ENCODE measurements at regions not wholly inside any gene's neighbourhood (a gene's known extent, or its start where the extent isn't known, plus 50 kb on each side); places are given as distances from the start of the nearest gene placed in this dataset.

DNA sequence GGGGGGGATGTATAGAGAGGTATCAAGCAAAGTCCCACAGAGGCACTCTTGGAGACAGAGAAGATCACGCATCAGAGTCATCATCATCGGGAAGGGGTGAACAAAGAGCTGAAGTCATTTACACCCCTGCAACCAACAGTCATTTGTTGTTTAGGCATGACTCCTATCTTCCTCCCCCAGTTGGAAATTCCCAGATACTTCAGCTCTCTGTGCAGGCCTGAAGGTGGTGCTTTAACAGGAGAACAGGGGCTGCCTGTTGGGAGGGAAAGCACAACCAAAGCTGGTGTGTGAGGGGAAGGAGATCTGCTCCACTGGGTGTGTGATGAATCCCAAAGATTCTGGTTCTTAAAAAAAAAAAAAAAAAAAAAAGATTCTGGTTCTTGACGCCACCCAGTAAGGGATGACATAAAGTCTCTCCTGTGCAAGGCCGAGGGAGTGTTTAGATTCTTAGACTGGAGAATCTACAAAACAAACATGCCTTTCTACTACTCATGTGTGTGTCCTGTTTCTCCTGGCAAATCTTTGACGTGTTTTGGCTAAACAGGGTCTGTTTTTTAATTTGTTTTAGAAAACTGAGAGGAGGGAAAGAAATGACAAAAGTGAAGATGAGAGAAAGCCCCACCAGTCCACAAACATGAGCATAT is 121.0 kb upstream of the ARHGAP5 start:
- Histone ChIP-seq H3K9me2 (replicated peaks; ENCODE audit: low read depth, low read length) (no peaks in the 10 kb centered on the region), H3K36me3 (ENCODE audit: insufficient read depth, low read length) (no peaks in the 10 kb centered on the region), H2AFZ (ENCODE audit: low read length) (no peak overlapping the region), H3K4me1 (ENCODE audit: insufficient read depth, low read length, poor library complexity, severe bottlenecking) (no peaks in the 10 kb centered on the region), H3K4me2 (ENCODE audit: low read depth, low read length, poor library complexity, severe bottlenecking) (no peak overlapping the region), H4K20me1 (ENCODE audit: insufficient read depth, low read length, poor library complexity, severe bottlenecking) (no peaks in the 10 kb centered on the region), H3K4me3 (ENCODE audit: low read length, poor library complexity, severe bottlenecking) (no peak overlapping the region), H3K9ac (ENCODE audit: low read depth, low read length, poor library complexity, severe bottlenecking) (no peak overlapping the region), H3K27me3 (ENCODE audit: insufficient read depth, low read length, poor library complexity, severe bottlenecking) (no peaks in the 10 kb centered on the region), H3K9me3 (ENCODE audit: insufficient read depth, low read depth, low read length) (no peaks in the 10 kb centered on the region), H3K79me2 (ENCODE audit: insufficient read depth, low read length) (no peaks in the 10 kb centered on the region), H3F3A (ENCODE audit: low read depth) (no peaks in the 10 kb centered on the region)
- TF ChIP-seq EZH2phosphoT487 (IDR thresholded peaks at IDR 0.05; ENCODE audit: borderline replicate concordance), result no peak
- TF ChIP-seq, protein P1, sequence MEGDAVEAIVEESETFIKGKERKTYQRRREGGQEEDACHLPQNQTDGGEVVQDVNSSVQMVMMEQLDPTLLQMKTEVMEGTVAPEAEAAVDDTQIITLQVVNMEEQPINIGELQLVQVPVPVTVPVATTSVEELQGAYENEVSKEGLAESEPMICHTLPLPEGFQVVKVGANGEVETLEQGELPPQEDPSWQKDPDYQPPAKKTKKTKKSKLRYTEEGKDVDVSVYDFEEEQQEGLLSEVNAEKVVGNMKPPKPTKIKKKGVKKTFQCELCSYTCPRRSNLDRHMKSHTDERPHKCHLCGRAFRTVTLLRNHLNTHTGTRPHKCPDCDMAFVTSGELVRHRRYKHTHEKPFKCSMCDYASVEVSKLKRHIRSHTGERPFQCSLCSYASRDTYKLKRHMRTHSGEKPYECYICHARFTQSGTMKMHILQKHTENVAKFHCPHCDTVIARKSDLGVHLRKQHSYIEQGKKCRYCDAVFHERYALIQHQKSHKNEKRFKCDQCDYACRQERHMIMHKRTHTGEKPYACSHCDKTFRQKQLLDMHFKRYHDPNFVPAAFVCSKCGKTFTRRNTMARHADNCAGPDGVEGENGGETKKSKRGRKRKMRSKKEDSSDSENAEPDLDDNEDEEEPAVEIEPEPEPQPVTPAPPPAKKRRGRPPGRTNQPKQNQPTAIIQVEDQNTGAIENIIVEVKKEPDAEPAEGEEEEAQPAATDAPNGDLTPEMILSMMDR (conservative IDR thresholded peaks at IDR 0.05; ENCODE audit: low read length), result no peak

DNA sequence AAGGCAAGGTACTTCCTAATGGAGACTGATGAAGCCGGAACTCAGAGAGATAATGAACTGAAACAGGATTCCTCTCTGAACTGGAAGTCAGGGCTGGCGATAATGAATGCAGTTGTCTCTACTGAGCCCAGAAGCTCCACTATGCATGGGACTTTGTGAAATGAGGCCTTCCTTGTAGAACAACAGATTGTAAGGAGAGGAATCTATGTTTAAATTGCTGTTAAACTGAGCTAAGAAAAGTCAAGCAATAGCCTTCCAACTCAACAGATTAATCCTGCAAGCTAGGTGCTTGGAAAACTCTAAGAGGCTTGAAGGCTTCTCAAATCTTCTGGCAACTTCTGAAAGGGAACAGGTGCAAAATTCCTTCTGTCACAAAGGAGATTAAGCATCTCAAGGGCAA is 119.5 kb upstream of the ARHGAP5 start:
- no peaks in the 10 kb centered on the region for H3K27me3 ChIP-seq (ENCODE audit: insufficient read depth, low read length, poor library complexity, severe bottlenecking)
- no peak for TF ChIP-seq EZH2phosphoT487 (IDR thresholded peaks at IDR 0.05; ENCODE audit: borderline replicate concordance)
- TF ChIP-seq, protein P1 (conservative IDR thresholded peaks at IDR 0.05; ENCODE audit: low read length), result no peak
- H3K4me1 ChIP-seq (ENCODE audit: insufficient read depth, low read length, poor library complexity, severe bottlenecking), result no peaks in the 10 kb centered on the region
- H3K9ac ChIP-seq (ENCODE audit: low read depth, low read length, poor library complexity, severe bottlenecking), result no peak overlapping the region
- H2AFZ ChIP-seq (ENCODE audit: low read length), result no peak overlapping the region
- no peaks in the 10 kb centered on the region for H3K79me2 ChIP-seq (ENCODE audit: insufficient read depth, low read length)
- H3F3A ChIP-seq (ENCODE audit: low read depth), result no peaks in the 10 kb centered on the region
- no peaks in the 10 kb centered on the region for H3K9me2 ChIP-seq (replicated peaks; ENCODE audit: low read depth, low read length)
- no peaks in the 10 kb centered on the region for H3K36me3 ChIP-seq (ENCODE audit: insufficient read depth, low read length)
- no peaks in the 10 kb centered on the region for H4K20me1 ChIP-seq (ENCODE audit: insufficient read depth, low read length, poor library complexity, severe bottlenecking)
- no peak overlapping the region for H3K4me3 ChIP-seq (ENCODE audit: low read length, poor library complexity, severe bottlenecking)
- H3K9me3 ChIP-seq (ENCODE audit: insufficient read depth, low read depth, low read length), result no peaks in the 10 kb centered on the region
- H3K4me2 ChIP-seq (ENCODE audit: low read depth, low read length, poor library complexity, severe bottlenecking), result no peak overlapping the region

DNA sequence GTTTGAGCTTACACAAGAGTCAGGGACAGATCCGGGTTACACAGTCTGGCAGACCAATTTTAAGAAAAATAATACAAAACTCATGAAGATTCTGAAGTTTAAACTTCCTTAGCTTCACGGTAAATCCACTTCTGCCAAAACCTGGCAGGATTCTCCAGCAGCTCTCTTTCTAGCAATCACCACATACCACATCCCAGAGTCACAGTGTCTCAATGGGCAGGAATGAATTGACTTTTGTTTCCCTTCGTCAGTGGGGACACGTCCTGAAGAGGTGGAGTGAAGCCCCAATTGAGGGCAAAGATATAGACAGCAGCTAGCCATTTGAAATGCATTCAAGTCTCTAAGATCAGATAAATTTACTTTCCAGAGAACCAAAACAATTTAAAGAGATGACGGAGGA is 117.1 kb upstream of the ARHGAP5 start:
- TF ChIP-seq, protein P1 (conservative IDR thresholded peaks at IDR 0.05; ENCODE audit: low read length), result no peak
- TF ChIP-seq EZH2phosphoT487 (IDR thresholded peaks at IDR 0.05; ENCODE audit: borderline replicate concordance), result no peak
- Histone ChIP-seq H3K4me1 (ENCODE audit: insufficient read depth, low read length, poor library complexity, severe bottlenecking) (peaks cover 2% of the 10 kb centered on the region), H3K4me2 (ENCODE audit: low read depth, low read length, poor library complexity, severe bottlenecking) (no peak overlapping the region), H3K79me2 (ENCODE audit: insufficient read depth, low read length) (no peaks in the 10 kb centered on the region), H3K9ac (ENCODE audit: low read depth, low read length, poor library complexity, severe bottlenecking) (no peak overlapping the region), H3K27me3 (ENCODE audit: insufficient read depth, low read length, poor library complexity, severe bottlenecking) (no peaks in the 10 kb centered on the region), H3K9me3 (ENCODE audit: insufficient read depth, low read depth, low read length) (no peaks in the 10 kb centered on the region), H3K36me3 (ENCODE audit: insufficient read depth, low read length) (no peaks in the 10 kb centered on the region), H3K4me3 (ENCODE audit: low read length, poor library complexity, severe bottlenecking) (no peak overlapping the region), H4K20me1 (ENCODE audit: insufficient read depth, low read length, poor library complexity, severe bottlenecking) (no peaks in the 10 kb centered on the region), H2AFZ (ENCODE audit: low read length) (no peak overlapping the region), H3K9me2 (replicated peaks; ENCODE audit: low read depth, low read length) (no peaks in the 10 kb centered on the region), H3F3A (ENCODE audit: low read depth) (no peaks in the 10 kb centered on the region)
